Midbrain (tissue), 1 donor: ENCODE measurements at regions not wholly inside any gene's neighbourhood (a gene's known extent, or its start where the extent isn't known, plus 50 kb on each side); places are given as distances from the start of the nearest gene placed in this dataset.

Experiments
- DNase-seq: peaks from one replicate; lab custom pipeline; 2025; lab: John Stamatoyannopoulos, UW

DNA sequence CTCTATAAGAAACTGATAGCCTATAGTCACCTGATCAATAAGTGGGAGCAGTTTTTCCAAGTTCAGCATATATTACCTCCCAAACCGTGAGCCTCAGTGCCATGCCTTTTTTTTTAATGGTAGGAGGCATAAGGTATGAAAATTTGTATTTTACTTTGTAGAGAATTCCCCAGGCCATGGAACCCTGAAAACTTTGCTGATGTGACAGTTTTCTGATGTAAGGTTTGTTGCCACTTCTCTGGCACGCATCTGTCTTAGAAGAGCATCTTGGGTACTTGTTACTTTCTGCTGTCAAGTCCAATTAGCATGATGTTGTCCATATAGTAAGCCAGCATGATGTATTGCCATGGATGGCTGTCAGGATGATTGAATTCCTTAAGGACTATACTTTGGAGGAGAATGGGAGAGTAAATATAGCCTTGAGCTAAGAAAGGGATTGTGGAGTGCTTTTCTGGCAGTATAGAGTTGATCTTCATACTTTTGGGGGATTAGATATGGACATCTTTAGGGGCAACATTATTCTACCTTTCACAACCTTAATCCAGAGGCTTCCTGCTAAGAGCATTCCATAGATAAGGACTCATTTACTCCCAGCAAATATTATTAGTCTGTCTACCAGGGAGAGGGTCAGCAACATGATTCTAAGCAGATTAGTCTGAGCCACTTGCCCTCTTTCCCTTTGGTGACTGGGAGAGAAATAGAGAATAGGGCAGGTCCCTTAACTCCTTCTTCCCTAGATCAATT is 389.6 kb downstream of the YTHDC2 start:
- DNase-seq = no peak

DNA sequence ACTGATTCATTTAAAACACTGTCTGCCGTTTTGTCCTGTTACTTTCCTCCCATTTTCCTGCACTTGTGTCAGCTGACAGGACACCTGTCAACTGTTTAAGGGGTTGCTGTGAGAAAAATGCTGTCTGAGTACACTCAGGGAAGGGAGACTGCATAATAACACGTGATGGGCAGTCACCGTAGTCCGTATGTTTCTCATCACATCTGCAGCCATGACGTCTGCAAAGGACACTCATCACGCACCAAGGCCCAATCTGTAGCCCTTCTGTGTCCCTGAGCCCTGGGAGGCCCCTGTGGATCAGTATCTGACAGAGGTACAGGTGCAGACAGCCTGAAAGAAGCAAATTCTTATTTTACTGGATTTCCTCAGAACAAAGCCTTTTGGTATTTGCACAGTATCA is 396.3 kb downstream of the YTHDC2 start:
- DNase-seq = no peak

DNA sequence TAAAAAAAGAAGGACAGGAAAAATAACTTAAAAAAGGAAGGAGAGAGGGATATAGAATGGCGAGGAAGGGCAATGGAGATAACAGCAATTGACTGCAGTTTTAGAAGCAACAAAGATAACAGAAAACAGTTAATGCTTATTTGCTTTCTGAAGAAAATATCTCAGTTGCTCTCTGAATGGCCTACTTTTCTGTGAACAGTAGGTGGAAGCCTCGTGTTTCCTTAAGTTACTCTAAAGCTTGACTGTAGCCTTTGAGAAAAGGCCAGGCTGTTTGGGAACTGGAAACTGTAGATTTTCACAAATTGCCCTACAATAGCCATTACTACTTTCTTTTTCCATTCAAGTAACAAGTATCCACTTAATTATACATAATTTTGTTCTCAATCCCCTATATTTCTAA is 404.5 kb downstream of the YTHDC2 start:
- no peak for DNase-seq

DNA sequence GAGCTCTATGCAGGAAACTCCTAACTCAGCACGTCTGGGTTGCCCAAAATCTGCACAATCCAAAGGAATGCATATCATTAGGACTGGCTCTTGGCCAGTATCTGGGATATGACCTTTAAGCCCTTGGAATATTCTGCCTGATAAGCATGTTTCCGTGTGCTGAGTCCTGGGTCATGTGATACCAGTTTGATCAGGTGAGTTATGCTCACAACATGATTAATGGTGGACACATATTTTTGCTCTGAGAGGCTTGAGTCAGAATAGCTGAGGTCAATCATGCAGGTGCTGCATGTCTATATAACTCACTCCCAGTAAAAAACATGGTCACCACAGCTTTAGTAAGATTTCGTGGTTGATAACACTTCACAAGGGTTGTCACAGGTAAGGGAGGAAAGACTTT is 408.8 kb downstream of the YTHDC2 start:
- no peak for DNase-seq

DNA sequence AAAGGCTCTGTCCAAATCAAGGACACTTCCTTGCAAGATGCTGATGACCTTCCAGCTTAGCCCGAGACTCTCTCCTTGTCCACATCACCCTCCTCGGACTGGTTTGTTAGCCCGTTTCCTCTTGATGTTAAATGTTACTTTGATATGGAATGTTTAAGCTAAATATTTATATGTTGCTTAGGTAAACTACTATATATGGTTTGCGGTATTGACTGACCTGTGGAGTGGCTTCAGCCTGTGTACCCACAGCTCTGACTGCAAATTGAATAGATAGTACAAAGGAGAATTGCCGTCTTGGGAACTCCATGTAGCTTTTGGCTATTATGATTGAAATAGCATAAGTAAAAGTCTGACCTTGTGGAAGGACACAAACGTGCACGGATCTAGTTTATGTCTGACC is 422.0 kb downstream of the YTHDC2 start:
- DNase-seq = no peak

DNA sequence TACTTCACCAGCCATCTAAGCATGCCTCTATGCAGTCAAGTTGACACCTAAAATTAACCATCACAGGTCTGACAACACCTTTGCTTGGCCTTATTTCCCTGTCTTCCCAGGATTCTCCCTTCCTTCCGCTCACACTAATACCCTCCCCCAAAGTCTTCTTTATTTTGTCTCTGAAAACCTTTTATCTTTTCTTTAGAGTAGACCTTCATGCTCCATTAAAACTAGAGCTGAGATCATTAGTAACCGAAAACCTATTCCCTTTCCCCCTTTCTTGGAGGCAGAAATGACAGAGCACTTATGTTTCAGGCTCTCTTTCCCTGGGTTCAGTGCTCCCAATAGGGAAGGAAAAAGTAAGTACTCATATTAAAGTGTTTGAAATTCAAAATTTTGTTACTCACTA is 423.8 kb downstream of the YTHDC2 start:
- DNase-seq = no peak

DNA sequence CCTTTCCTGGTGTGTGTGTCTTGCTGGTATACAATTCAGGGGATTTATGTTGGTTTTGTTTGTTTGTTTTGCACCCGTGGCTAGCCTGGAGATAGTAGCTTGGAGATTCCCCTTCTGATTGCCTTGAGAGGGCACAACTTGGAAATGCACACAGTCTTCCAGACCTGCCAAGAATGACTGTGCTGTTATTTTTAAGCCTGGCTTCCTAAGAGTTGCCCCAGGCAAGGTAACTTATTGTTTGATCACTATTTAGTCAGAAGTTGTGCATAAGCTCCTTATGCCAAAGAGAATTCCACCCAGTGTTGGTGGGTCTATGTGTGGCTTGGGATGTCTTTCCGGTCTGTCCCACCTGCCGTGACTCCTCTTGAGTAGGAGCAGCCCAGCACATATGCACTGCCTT is 421.9 kb upstream of the KCNN2 start:
- DNase-seq = no peak

DNA sequence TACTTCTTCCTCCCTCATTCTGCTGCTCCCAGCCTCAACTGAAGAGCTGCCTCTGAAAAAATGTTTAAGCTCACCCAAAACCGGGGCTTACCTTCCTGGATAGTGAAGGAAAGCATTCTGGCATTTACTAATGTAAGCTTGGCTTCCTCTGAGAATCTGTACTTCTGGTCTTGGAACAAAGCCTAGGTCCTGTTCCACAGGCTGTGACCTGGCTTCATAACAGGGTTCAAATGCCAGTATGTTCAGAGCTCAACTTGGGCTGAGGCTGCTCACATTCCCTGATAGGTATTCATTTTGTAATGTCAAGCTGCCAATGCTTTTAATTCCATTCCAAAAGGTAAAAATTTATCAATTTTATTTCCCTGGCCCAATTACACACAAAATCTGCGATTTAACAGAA is 411.7 kb upstream of the KCNN2 start:
- DNase-seq = no peak

DNA sequence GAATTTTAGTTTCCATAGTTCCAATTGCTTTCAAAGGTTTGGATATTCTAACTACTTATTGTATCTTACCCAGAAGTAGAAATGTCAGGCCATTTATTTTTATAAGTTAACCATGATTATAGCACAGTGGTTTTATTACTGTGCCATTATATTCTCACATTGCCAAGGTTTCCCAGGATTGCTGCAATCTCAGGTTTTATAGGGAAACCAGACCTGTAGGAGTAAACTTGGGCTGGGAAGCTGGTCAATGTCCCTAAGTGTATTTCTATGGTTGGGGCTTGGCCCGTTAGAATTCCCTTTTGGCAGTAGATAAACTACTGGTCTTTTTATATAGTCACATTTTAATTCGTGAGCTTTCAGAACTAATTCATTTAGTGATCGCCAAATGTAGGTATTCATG is 396.6 kb upstream of the KCNN2 start:
- DNase-seq = no peak

DNA sequence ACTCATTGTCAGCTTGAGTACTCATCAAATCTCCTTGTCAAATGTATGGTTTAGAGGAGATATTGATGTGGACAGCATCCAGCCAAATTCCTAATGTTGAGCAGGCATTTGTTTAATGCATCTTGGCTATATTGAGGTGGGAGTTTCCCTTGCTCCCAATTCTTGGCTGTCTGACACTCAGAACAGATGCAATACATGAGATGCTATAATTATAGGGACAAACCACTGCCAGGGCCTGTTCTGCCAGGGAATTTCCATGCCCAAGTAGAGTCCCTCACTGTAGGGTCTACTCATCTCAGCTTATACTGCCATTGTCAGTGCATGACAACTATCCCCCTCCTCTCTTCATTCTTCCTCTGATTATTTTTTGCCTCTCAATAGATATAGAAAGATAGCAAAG is 392.0 kb upstream of the KCNN2 start:
- DNase-seq = no peak

DNA sequence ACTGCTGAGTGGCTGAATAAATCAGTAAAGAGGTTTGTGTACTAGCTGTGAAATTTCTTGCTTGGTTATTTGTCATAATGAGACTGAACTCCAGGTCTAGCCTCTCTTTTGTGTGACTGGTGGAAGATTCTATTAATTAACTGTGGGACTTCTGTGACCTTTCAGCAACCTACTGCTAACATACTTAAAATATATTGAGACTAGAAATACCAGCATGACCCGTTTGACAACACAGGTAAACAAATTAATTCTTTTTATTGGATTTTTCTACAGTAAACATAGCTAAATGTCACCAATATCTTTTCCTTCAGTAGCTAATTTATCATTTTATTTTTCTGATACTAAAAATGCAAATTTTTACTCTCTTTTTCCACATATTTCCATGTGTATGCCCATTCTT is 390.4 kb upstream of the KCNN2 start:
- DNase-seq = no peak

DNA sequence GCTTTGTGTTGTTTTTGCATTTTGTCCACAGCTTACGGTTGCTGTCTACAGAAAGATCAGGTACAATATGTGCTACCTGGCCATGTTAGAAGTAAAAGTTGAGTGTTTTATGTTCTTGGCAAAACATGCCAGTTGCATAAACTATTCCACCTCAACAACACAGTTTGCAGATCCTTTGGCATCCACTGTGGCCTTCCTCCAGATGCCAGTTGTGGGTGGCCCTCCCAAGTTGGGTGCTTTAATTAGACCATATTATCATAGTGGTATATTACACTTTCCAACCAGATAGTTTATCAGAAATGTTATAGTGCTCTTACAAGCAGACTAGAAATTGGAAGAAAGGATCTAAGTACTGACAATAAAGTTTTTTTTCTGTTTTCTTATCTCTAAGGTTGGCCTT is 386.9 kb upstream of the KCNN2 start:
- DNase-seq = no peak

DNA sequence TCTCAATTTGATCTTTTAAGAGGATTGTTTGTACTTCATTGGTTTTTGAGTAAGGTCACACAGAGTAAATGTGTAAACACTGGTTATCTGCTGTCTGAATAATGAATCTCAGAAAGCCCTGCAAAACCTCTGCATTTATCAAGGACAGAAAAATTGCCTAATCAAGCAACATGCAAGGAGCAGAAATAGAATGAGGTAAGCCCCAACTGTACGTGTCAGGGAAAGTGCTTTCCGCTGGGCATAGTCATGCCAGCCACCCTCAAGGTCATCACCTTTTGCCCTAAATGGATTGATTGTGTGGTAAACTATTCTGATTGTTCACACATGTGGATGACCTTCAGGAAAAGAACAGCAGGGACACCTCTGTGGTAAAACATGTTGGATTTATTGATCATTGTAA is 376.9 kb upstream of the KCNN2 start:
- no peak for DNase-seq

DNA sequence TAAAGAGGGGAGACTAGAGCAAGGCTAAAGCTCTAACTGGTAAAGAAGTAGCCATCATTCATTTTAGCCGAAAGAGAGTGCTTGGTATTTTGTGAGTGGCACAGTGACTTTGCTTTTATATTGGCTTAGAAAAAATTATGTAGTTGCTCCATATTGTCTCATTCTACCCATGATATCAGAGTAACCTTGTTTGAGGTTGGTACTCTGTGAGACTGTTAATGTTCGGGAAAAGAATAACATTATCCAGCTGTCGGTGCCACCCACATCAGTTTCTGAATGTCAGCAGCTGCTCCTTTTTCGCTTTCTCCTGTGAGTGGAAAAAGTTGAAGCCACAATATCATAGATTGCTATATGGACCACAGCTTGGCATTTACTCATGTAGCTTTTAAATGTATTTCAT is 376.4 kb upstream of the KCNN2 start:
- DNase-seq = no peak

DNA sequence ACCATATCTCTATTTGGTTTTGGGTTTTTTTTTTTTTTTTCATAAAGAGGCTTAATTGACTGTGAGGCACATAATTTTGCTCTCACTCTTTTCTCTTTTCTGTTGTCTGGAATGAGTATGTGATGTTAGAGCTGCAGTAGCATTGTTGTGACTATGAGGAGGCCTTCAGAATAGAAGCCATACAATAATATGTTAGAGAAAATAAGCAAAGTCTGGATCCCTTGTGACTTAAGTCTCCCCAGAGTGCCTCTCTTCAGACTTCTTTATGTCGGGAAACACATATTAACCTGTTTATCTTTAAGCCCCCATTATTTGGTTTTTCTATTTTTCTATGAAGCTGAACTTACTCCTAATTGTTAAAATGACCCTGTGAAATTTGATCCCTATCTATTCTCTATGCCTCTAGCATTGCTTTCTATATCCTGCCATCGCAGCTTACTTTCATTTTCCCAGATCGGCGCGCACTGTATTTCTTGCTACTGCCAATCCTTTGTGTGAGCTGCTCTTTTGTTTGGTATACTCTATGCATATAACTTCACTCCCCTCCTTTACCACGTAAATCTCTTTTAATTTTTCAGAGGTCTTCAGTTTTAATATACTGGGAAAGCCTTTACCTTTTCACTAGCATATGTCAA is 372.5 kb upstream of the KCNN2 start:
- DNase-seq = no peak

DNA sequence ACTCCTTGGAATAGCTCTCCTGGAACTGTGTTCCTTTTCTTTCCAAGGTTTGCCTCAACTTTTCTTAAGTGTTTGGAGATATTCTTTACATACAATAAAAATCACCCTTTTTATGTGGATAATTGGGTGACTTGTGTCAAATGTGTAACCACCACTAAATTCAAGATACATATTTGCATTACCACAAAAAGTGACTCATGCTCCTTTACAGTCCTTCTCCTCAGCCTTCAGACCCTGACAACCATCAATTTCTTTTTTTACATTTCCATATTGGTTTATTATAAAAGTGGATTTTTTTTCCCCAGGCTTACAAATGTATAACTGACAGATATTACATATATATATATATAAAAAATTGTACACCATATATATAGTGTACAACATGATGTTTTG is 372.0 kb upstream of the KCNN2 start:
- DNase-seq = no peak

DNA sequence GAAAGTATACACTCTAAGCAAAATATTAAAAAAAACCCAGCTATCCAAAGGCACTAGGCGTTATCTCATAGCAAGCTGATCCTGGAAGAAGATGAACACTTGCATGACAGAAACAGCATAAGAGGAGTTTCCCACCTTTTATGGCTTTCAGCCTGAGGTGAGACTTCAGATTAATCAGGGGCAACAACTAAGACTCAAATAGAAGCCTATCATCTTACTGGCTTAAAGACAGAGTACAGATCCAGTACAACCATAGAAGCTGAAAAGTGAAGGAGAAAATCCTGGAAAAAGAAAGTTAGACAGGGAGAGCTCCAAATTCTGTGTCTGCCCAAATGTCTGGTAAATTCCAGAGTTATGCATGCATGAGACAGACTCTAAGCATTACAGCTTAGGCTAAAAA is 360.8 kb upstream of the KCNN2 start:
- no peak for DNase-seq

DNA sequence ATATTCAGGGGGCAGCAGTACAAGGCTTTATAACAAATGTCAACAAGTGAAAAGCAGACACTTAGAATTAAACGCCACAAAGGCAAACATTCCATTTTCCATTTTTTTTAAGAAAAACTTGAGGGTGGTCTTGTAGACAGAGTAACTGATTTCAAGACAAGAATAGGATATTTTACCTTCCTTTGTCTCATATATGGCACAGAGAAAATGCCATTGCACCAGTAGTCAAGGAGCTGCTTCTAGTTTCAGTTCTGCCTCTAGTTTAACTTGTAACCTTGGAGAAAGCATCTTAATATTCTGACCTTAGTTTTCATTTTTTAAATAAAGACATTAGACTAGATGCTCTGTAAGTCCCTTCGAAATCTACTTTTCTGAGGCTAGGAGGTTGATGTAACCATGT is 355.3 kb upstream of the KCNN2 start:
- no peak for DNase-seq

DNA sequence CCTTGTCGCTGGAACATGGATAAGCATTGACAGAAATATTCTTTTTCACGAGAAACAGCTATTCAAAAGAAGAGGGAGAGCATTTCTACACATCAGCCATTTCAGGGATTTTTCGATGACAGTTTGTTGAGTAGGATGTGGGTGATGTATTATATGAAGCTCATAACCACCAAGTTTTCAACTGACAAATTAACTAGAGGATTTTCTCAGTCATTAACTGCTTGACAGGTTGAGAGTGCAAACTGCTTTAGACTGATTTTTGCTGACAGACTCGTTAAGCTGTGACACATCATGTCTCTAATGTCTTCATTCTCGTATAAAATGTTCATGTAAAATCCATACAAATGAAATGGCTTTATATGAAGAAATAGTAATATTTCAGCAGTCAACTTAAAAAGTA is 354.2 kb upstream of the KCNN2 start:
- DNase-seq = no peak

DNA sequence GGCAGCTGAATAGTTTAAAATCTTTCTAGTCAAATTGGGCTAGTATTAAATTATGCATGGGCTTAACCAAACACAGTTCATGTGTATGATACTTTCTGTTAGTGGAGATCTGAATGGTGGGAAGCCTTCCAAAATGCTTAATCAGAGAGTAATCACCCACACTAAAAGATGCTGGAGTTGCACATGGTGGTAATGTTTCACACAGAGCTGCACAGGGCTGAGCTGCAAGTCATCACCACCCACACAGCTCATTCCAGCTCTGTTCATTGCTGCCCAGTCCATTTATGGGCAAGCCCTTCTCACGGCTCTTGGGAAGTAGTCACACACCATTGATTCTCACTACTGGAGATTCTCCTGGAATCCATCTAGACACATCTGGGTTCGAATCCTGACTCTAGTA is 351.5 kb upstream of the KCNN2 start:
- DNase-seq = no peak

DNA sequence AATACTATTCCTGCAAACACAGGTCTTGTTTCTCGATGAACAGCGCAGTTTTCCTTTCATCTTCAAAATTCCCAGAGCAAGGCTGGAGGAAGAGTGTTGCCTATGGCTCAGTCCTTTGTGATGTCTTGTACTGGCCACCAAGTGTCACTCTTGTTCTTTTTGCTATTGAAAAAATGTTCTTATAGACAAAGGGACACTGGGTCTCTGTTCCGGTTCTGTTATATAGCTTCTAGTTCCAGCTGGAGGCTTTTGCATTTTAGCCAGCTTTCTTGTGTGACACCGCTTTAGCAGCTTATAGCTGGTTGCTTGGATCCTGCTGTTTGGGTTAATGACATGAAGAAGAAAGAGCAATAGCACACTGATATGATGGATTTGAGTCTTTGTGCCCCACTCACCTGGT is 343.7 kb upstream of the KCNN2 start:
- DNase-seq = peak; percentile 60

DNA sequence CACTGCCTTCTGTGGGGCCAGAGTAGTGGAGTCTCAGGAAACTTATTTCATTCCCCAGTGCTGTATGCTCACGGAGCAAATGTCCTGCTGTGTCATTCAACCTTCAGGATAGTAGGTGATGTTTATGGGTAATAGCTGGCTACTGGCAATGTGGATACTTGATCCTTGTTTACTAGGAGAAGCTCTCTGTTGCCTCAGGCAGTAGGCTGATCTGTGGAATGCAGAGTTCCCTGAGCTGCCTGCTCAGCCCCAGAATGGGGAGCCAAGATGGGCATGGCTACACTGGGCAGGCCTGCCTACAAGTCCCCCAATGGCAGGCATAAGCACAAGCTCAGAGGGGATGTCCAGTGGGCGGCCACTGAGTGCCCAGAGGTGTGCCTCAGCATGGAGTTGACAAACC is 323.1 kb upstream of the KCNN2 start:
- no peak for DNase-seq

DNA sequence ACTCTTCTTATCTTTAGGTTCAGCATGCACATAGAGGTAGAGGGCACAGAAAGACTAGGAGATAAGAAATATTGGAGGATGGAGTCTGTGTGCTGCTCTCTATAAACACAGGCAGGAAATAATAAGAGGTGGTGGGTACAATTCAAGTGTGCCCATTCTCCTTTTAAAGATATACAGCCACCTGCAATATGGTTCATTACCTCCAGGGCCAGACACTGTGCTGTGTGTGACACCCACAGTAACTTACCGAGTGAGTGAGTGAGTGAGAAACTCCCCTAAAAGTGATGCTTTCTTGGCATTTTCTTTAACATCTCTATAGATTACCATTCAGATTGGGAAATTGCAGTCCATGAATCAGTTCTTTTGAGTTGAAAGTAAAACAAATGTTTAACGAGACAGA is 311.8 kb upstream of the KCNN2 start:
- no peak for DNase-seq

DNA sequence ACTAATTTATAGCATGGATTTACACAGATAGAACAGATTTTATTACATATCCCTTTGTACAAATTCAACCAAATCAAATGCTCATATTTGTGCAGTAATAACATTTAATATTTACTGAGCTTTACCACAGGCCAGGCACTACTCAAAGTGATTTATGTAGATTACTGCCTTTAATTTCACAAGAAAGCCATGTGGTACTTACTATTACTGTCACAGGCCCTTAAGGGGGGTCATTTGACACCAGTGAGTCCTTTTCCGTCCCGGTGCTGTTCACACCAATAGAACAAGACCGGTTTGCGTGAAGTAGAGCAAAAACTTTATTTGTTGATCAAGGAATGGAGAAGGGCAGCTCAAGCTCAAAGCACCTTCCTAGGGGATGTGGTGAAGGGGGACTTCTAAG is 308.5 kb upstream of the KCNN2 start:
- no peak for DNase-seq
